Upper lobe of left lung (tissue), 4 donors: ENCODE measurements at regions not wholly inside any gene's neighbourhood (a gene's known extent, or its start where the extent isn't known, plus 50 kb on each side); places are given as distances from the start of the nearest gene placed in this dataset.
A peak's percentile ranks its signal among the peaks of the same experiment; 100 is the strongest.

Source experiments
- CTCF ChIP-seq, 6 experiments: fragments of 450-650 bp in 4 of 6; fragments of 200-600 bp in 2 of 6; sonication (generic) in 2 of 6; IDR thresholded peaks; one replicate each; pipeline ENCODE4 v1.5.1; 2016 to 2019; ENCODE audit warnings: antibody characterized with exemption in 6 of 6
- EP300 ChIP-seq, 4 donors: sonication (generic); formaldehyde crosslinking; IDR thresholded peaks; one replicate each; pipeline ENCODE4 v1.5.1; 2017; ENCODE audit warnings: antibody characterized with exemption in 4 of 4, control low read depth in 2 of 4
- POLR2AphosphoS5 ChIP-seq, 2 donors: sonication (generic); formaldehyde crosslinking; IDR thresholded peaks; one replicate each; pipeline ENCODE4 v1.5.1; 2017; ENCODE audit warnings: antibody characterized with exemption in 2 of 2

GRCh38 chr11:69888483-69889181, 69.4 kb upstream of the FGF3 start:
- TF ChIP-seq CTCF (IDR thresholded peaks at IDR 0.05) = peak; percentile 65 to 83 (median 71)
- TF ChIP-seq POLR2AphosphoS5 (IDR thresholded peaks at IDR 0.05) = no peak
- TF ChIP-seq EP300 (IDR thresholded peaks at IDR 0.05) = no peak
